ENCODE measurements at regions not wholly inside any gene's neighbourhood (a gene's known extent, or its start where the extent isn't known, plus 50 kb on each side); places are given as distances from the start of the nearest gene placed in this dataset.

GRCh38 chr17:34788696-34789095 lies 172.6 kb downstream of the CCT6B start:
- intact Hi-C loops (cut with micrococcal nuclease) = no loop called here
- CTCF ChIA-PET = no interaction called here
- no peak for DNase-seq

DNA sequence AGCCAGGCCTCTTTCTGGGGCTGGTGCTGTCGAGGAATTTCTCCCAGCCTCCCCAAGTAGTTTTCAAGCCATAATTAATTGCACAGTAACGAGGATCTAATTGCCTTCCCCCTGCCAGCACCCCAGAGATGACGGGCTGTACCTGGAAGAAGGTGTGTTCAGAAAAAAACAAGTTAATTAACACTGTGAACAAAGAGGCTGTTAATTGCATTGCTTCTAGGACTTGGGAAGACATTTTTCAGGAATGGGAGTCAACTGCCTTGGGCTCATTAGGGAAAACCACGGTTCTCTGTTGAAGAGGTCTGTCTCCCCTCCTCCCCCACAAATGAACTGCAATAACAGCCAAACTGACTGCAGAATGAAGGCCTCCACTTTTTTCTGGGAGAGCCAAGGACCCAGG lies 176.7 kb downstream of the CCT6B start:
- no peak for DNase-seq
- CTCF ChIA-PET = no interaction called here
- no peaks in the 10 kb centered on the region for H3K27me3 Mint-ChIP-seq (ENCODE audit: low read depth)
- intact Hi-C loops (cut with micrococcal nuclease) = no loop called here
- H3K27ac Mint-ChIP-seq = no peak overlapping the region
- no peaks in the 10 kb centered on the region for H3K4me1 Mint-ChIP-seq (ENCODE audit: low read depth)
- no peak overlapping the region for H3K4me3 Mint-ChIP-seq
- H3K9me3 Mint-ChIP-seq = peaks cover 2% of the 10 kb centered on the region
- H3K36me3 Mint-ChIP-seq (ENCODE audit: low read depth) = no peaks in the 10 kb centered on the region

More at GRCh38 chr17:34788696-34789095, 172.6 kb downstream of the CCT6B start:
- Mint-ChIP-seq H3K9me3 (no peaks in the 10 kb centered on the region), H3K4me3 (no peak overlapping the region), H3K27me3 (ENCODE audit: low read depth) (no peaks in the 10 kb centered on the region), H3K27ac (no peak overlapping the region), H3K36me3 (ENCODE audit: low read depth) (no peaks in the 10 kb centered on the region), H3K4me1 (ENCODE audit: low read depth) (no peaks in the 10 kb centered on the region)

DNA sequence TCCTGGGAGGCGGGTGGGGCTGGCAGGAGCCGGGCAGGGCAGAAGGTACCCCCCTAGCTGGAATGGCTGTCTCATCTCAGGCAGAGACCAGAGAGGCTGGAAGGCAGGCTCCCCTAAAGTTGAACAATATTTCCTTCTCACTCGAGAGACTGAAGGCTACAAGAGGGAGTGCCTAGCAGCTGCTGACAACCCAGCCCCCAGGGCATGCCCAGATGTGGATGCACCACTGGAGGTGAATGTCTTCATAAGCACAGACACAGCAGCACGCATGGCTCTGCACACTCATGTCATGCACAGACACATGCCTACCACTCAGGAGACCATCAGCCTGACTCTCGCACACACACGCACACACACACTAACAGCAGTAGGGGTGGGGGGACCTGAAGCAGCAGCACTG lies 179.0 kb downstream of the CCT6B start:
- Mint-ChIP-seq H3K27me3 (ENCODE audit: low read depth) (no peaks in the 10 kb centered on the region), H3K36me3 (ENCODE audit: low read depth) (no peaks in the 10 kb centered on the region), H3K9me3 (peaks cover 4% of the 10 kb centered on the region), H3K4me1 (ENCODE audit: low read depth) (no peaks in the 10 kb centered on the region), H3K27ac (no peak overlapping the region), H3K4me3 (no peak overlapping the region)
- intact Hi-C loops (cut with micrococcal nuclease) = no loop called here
- no peak for DNase-seq
- CTCF ChIA-PET = no interaction called here

- Mint-ChIP-seq H3K36me3 (ENCODE audit: low read depth) (no peaks in the 10 kb centered on the region), H3K4me3 (no peak overlapping the region), H3K27me3 (ENCODE audit: low read depth) (no peaks in the 10 kb centered on the region), H3K4me1 (ENCODE audit: low read depth) (no peaks in the 10 kb centered on the region), H3K9me3 (peaks cover 4% of the 10 kb centered on the region), H3K27ac (no peak overlapping the region)
- intact Hi-C loops (cut with micrococcal nuclease) = no loop called here
- CTCF ChIA-PET = no interaction called here
- no peak for DNase-seq
Observed at GRCh38 chr17:34781571-34782108, 179.6 kb downstream of the CCT6B start.

- no peaks in the 10 kb centered on the region for H3K36me3 Mint-ChIP-seq (ENCODE audit: low read depth)
- H3K4me3 Mint-ChIP-seq = no peak overlapping the region
- H3K9me3 Mint-ChIP-seq = peaks cover 4% of the 10 kb centered on the region
- intact Hi-C loops (cut with micrococcal nuclease) = no loop called here
- no peaks in the 10 kb centered on the region for H3K4me1 Mint-ChIP-seq (ENCODE audit: low read depth)
- DNase-seq = no peak
- H3K27ac Mint-ChIP-seq = no peak overlapping the region
- H3K27me3 Mint-ChIP-seq (ENCODE audit: low read depth) = no peaks in the 10 kb centered on the region
- CTCF ChIA-PET = no interaction called here
Observed at GRCh38 chr17:34781071-34781470, 180.2 kb downstream of the CCT6B start.

DNA sequence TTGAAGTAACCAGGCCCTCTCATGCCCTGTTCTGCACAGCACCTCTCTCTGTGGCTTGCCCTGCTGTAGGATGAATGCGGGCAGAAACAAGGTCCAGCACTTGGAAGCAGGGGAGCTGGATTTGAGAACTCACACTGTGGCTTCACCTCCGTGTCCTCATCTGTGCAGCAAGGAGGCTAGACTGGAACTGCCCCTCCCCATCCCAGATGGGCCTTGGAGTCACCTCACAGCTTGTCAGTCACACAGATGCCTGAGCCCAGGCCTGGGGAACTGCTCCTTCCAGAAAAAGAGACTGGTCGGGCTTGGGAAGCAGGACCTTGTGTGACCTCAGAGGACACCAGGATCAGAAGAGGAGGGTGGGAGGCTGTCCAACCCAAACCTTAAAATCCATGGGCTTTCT lies 180.8 kb downstream of the CCT6B start:
- CTCF ChIA-PET = no interaction called here
- Mint-ChIP-seq H3K27me3 (ENCODE audit: low read depth) (no peaks in the 10 kb centered on the region), H3K9me3 (peaks cover 4% of the 10 kb centered on the region), H3K4me1 (ENCODE audit: low read depth) (no peaks in the 10 kb centered on the region), H3K36me3 (ENCODE audit: low read depth) (no peaks in the 10 kb centered on the region), H3K27ac (no peak overlapping the region), H3K4me3 (no peak overlapping the region)
- DNase-seq = no peak
- intact Hi-C loops (cut with micrococcal nuclease) = no loop called here

GRCh38 chr17:34776456-34777443 lies 184.5 kb downstream of the CCT6B start:
- DNase-seq = no peak
- no peak overlapping the region for H3K27ac Mint-ChIP-seq
- H3K36me3 Mint-ChIP-seq (ENCODE audit: low read depth) = no peaks in the 10 kb centered on the region
- peaks cover 4% of the 10 kb centered on the region for H3K27me3 Mint-ChIP-seq (ENCODE audit: low read depth)
- CTCF ChIA-PET = no interaction called here
- peaks cover 4% of the 10 kb centered on the region for H3K9me3 Mint-ChIP-seq
- intact Hi-C loops (cut with micrococcal nuclease) = no loop called here
- no peaks in the 10 kb centered on the region for H3K4me1 Mint-ChIP-seq (ENCODE audit: low read depth)
- no peak overlapping the region for H3K4me3 Mint-ChIP-seq

DNA sequence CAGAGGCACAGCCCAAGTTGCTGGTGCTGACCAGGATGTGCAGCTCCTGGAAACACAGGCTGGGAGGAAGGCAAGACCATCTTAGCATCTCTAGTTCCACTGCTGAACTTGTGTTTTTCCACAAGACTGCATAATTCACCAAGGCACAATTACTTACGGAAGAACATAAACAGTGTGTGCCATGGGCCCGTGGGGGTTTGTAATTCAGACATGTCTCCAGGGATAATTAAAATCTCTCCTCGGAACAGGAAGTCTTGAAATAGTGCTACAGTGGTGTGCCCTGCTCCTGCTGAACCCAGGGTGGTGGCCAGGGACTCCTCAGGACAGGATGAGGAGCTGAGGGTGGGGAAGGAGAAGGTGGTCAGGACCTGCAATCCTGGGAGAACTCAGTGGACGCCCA lies 188.2 kb downstream of the CCT6B start:
- CTCF ChIA-PET = no interaction called here
- H3K27ac Mint-ChIP-seq = no peak overlapping the region

GRCh38 chr17:34771891-34772290 lies 189.4 kb downstream of the CCT6B start:
- CTCF ChIA-PET = no interaction called here
- Mint-ChIP-seq H3K36me3 (ENCODE audit: low read depth) (no peaks in the 10 kb centered on the region), H3K27ac (no peak overlapping the region), H3K4me1 (ENCODE audit: low read depth) (no peaks in the 10 kb centered on the region), H3K4me3 (no peak overlapping the region), H3K9me3 (no peaks in the 10 kb centered on the region), H3K27me3 (ENCODE audit: low read depth) (peaks cover 4% of the 10 kb centered on the region)
- intact Hi-C loops (cut with micrococcal nuclease) = no loop called here
- no peak for DNase-seq

More for the DNA sequence above, 188.2 kb downstream of the CCT6B start:
- no peak overlapping the region for H3K4me3 Mint-ChIP-seq
- H3K4me1 Mint-ChIP-seq (ENCODE audit: low read depth) = no peaks in the 10 kb centered on the region
- H3K27me3 Mint-ChIP-seq (ENCODE audit: low read depth) = peaks cover 4% of the 10 kb centered on the region
- DNase-seq = no peak
- H3K9me3 Mint-ChIP-seq = no peaks in the 10 kb centered on the region
- no peaks in the 10 kb centered on the region for H3K36me3 Mint-ChIP-seq (ENCODE audit: low read depth)
- intact Hi-C loops (cut with micrococcal nuclease) = no loop called here

GRCh38 chr17:34770586-34770985 lies 190.7 kb downstream of the CCT6B start:
- intact Hi-C loops (cut with micrococcal nuclease) = no loop called here
- CTCF ChIA-PET = no interaction called here
- no peak for DNase-seq

DNA sequence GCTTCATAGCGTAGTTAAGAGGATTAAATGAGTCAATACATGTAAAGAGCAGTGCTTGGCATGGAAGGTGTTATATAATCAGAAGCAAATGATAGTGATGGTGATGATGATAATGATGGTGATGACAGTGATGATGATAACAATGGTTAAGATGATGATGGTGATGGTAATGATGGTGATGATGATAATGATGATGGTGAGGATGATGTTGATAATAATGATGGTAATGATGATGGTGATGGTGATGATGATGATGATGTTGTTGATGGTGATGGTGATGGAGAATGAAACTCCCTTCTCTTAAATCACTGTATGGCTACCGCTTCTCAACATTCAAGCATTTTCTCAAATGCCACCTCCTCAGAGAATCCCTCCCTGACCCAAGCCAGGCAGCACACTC lies 190.5 kb downstream of the TMEM132E start:
- Mint-ChIP-seq H3K9me3 (no peaks in the 10 kb centered on the region), H3K4me3 (no peak overlapping the region), H3K36me3 (ENCODE audit: low read depth) (no peaks in the 10 kb centered on the region), H3K4me1 (ENCODE audit: low read depth) (no peaks in the 10 kb centered on the region), H3K27ac (no peak overlapping the region), H3K27me3 (ENCODE audit: low read depth) (peaks cover 4% of the 10 kb centered on the region)
- intact Hi-C loops (cut with micrococcal nuclease) = no loop called here
- no peak for DNase-seq
- CTCF ChIA-PET = no interaction called here

More at GRCh38 chr17:34770586-34770985, 190.7 kb downstream of the CCT6B start:
- H3K4me3 Mint-ChIP-seq = no peak overlapping the region
- H3K27me3 Mint-ChIP-seq (ENCODE audit: low read depth) = peaks cover 4% of the 10 kb centered on the region
- no peak overlapping the region for H3K27ac Mint-ChIP-seq
- H3K4me1 Mint-ChIP-seq (ENCODE audit: low read depth) = no peaks in the 10 kb centered on the region
- no peaks in the 10 kb centered on the region for H3K36me3 Mint-ChIP-seq (ENCODE audit: low read depth)
- H3K9me3 Mint-ChIP-seq = no peaks in the 10 kb centered on the region

GRCh38 chr17:34769049-34769448 lies 189.7 kb downstream of the TMEM132E start:
- Mint-ChIP-seq H3K36me3 (ENCODE audit: low read depth) (no peaks in the 10 kb centered on the region), H3K27ac (no peak overlapping the region), H3K27me3 (ENCODE audit: low read depth) (peaks cover 4% of the 10 kb centered on the region), H3K9me3 (no peaks in the 10 kb centered on the region), H3K4me3 (no peak overlapping the region), H3K4me1 (ENCODE audit: low read depth) (no peaks in the 10 kb centered on the region)
- intact Hi-C loops (cut with micrococcal nuclease) = no loop called here
- CTCF ChIA-PET = no interaction called here
- no peak for DNase-seq

- Mint-ChIP-seq H3K9me3 (no peaks in the 10 kb centered on the region), H3K4me3 (no peak overlapping the region), H3K36me3 (ENCODE audit: low read depth) (no peaks in the 10 kb centered on the region), H3K27ac (no peak overlapping the region), H3K4me1 (ENCODE audit: low read depth) (no peaks in the 10 kb centered on the region), H3K27me3 (ENCODE audit: low read depth) (peaks cover 2% of the 10 kb centered on the region)
- intact Hi-C loops (cut with micrococcal nuclease) = no loop called here
- DNase-seq = no peak
- CTCF ChIA-PET = no interaction called here
Observed at GRCh38 chr17:34765291-34765690, 185.9 kb downstream of the TMEM132E start.
